IPS DF 4.7 (cell line): ENCODE measurements at regions not wholly inside any gene's neighbourhood (a gene's known extent, or its start where the extent isn't known, plus 50 kb on each side); places are given as distances from the start of the nearest gene placed in this dataset.

ENCODE experiments used
- DNase-seq: peaks from one replicate; pipeline ENCODE4 v3.0.0-alpha.2; 2013; ENCODE audit warnings: low spot score; ENCODE audit errors: extremely low read depth

DNA sequence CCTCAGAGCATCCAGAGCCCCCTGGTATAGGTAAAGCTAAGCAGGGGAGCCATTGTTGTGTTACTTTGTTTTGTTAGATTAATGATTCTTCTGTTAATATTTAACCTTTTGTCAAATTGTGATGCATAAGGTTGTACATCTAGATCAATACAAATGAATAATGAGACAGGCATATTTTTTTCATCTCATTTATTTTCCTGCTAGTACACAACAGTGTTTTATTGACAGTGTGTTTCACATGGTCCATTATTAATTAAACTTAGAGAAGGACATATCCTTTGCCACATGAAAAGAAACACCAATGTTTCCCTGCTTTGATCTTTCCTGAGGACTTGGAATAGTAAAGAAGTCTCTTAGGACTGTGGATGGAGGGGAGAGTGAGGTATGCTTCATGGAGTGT lies 543.6 kb upstream of the CFAP20DC start:
- DNase-seq = no peak

GRCh38 chr3:59580996-59581395 lies 531.2 kb upstream of the CFAP20DC start:
- DNase-seq = no peak

- no peak for DNase-seq
Observed at GRCh38 chr3:59580499-59580898, 530.7 kb upstream of the CFAP20DC start.

- DNase-seq = no peak
Observed at GRCh38 chr3:59578129-59578528, 528.3 kb upstream of the CFAP20DC start.

- DNase-seq = no peak
Observed at GRCh38 chr3:59576606-59577005, 526.8 kb upstream of the CFAP20DC start.

DNA sequence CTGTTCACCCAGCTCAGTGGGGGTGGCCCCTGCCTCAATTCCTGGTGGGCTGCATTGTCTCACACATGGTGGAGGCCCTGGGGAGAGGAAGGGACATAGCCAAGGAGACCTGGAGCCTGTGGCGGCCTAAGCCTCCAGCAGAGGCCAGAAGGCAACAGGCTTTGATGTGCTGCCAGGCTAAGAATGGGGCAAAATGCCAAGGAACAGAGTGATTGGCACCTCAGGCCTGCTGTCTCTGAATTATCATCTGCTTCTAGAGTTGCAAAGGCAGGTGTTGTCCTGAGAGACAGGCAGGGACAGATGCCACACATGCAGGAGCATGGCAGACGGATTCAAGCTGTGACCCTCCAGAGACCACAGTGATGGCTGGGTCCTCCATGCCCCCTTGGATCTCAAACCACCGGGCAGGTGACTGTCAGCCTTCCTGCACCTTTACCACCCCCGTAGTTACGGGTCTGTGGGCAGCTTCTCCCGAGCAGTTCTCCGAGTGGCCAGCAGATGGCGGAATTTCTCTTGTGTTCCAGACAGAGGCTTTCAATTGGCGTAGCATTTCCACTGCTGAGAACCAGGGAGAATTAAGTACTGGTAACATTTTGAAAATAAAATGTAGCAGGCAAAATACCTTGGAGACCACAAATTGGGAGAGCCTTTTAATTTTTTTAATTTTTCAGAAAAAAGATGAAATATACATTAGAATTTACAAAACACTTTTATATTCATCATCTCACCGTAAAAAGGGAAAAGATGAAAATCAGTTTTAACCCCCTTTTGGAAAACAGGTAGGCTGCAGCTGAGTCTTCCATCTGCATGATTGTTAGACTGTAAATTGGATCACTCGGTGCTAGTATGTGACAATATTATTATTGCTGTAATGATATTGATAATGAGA lies 525.5 kb upstream of the CFAP20DC start:
- DNase-seq = peak; percentile 46

- DNase-seq = no peak
Observed at GRCh38 chr3:59573911-59574310, 524.1 kb upstream of the CFAP20DC start.

DNA sequence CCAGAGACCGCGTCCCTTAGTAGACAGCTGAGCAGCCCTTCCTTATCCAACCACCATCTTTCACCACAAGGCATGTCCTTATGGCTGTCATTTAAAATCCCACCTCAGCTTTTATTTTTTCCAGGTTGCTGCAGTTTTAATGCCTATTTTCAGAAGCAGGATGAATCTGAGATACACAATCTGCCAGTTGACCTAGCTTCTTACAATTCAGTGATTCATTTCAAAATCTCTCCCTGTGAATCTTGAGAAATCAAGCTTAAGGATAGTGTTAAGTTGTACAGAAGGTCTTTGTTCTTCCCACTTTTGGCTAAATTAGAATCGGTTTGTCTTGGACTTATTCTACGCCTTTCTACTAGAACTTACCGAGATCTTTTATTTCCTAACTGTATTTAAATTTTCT lies 522.3 kb upstream of the CFAP20DC start:
- no peak for DNase-seq

- no peak for DNase-seq
Observed at GRCh38 chr3:59570806-59571205, 521.0 kb upstream of the CFAP20DC start.

DNA sequence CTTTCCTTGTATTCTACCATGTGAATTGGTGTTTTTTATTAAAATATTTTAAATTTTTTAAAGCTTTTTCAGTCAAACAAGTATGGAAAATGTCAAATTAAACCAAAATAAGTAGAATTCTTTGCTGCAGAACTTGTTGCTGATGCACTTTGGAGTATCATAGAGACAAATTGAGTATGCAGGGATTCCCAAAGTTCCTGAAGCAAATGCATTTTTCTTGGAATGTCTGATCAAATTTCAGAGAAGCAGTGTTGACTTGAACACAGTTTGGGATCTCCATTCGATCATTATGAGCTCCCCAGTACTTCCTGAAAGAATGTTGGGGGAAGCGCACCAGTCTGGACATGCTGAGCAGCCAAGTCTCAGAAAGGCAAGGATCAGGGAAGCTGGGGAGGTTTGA lies 517.8 kb upstream of the CFAP20DC start:
- DNase-seq = no peak

DNA sequence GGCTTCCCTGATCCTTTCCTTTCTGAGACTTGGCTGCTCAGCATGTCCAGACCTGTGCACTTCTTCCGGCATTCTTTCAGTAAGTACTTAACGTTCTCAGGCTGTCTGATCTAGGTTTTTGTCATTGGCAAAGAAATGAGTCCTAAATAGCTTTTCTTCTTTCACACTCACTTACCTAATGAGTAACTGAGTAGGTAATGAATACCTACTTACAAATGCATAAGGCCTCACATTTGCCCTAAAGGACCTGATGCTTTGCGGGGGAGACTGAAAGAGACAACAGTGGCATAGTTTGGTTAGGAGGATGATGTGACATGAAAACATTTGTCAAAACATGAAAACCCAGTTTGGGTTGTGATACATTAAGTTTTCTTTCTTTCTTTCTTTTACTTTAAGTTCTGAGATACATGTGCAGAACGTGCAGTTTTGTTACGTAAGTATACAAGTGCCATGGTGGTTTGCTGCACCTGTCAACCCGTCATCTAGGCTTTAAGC lies 516.7 kb upstream of the CFAP20DC start:
- no peak for DNase-seq

- no peak for DNase-seq
Observed at GRCh38 chr3:59565125-59565524, 515.3 kb upstream of the CFAP20DC start.

DNA sequence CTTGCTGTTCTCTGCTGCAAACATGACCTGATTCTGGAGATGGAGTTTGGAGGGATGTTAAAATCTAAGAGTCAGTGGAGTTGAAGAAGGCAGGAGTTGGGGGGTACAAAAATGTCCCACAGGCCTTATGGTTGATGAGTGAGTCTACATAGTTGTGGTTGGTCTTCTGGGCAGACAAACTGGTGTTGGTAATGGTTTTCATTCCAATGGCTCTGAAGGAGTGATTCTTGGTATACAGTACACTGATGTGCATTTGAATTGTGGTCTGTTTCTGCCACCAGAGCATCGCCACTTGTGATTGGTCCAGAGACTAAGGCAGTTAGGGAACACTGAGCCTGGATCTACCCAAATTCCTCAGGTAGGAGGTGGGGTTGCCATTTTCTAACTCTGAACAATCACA lies 514.1 kb upstream of the CFAP20DC start:
- DNase-seq = no peak

GRCh38 chr3:59563072-59563605 lies 513.3 kb upstream of the CFAP20DC start:
- no peak for DNase-seq

DNA sequence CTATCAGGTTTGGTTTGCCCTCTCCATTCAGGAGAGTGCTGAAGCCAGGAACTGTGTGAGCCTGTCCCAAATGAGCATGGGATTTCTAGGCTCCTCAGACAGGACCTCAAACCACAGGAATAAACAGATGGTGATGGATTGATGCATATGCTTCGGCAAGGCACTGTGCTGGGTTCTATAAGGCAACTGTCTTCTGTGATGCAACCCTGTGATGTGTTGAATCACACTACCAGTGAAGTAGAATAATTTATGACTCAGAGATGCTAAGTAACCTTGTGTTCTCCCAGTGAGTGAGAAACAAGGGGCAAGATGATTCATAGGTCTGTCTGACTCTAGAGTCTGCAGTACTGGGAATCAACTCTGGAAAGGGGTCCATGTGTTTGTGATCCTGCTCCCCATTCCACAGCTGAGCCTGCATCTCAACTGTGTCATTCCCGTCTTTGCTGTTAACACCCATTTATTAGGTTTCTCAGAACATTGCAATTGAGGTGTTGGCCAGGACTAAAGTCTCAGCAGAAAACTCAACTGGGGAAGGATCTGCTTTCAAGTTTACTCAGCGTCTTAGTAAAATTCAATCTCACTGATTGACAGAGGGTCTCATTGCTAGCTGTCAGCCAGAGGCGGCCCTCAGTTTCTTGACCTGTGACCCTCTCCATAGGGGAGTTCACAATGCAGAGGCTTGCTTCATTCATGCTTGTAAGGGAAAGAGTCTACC lies 510.1 kb upstream of the CFAP20DC start:
- DNase-seq = no peak

- no peak for DNase-seq
Observed at GRCh38 chr3:59558906-59559720, 509.3 kb upstream of the CFAP20DC start.

GRCh38 chr3:59555593-59556315 lies 505.9 kb upstream of the CFAP20DC start:
- no peak for DNase-seq

DNA sequence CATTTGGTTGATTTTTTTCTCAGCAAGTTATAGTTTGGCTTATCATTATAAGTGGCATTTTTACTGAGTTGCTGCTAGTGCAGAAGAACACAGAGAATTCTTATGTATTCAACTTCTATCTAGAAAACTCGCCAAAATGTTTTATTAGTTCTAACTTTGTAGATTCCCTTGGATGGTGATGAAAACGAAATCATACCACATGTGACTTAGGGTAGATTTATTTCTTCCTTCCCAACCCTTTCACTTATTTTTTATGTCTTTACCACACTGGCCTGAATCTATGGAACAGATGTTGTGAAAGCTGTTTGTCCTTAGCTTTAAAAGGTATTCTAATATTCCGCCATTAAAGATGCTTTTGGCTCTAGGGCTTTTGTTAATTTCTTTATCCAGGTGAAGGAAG lies 503.3 kb upstream of the CFAP20DC start:
- no peak for DNase-seq

DNA sequence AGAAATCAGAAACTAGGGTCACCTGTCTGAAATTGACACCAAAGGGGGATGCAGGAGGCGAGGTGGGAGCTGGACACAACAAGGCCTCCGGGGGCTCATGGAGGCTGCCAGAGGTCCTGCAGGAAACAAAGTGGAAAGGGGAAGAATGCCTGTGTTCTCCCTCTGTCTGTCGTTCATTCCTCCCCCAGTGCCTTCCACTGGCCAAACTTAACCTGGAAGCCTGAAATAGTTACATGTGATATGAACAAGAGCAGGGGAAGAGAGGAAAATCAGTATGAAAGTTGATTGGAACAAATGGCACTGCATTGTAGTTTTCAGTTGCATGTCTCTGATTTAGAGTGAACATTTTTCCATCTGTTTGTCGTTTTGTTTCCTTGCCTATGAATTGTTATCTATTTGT lies 502.0 kb upstream of the CFAP20DC start:
- DNase-seq = no peak

GRCh38 chr3:59549962-59550361 lies 500.1 kb upstream of the CFAP20DC start:
- no peak for DNase-seq

GRCh38 chr3:59547874-59548273 lies 498.0 kb upstream of the CFAP20DC start:
- DNase-seq = no peak
